GM18873 (cell line): ENCODE measurements at regions not wholly inside any gene's neighbourhood (a gene's known extent, or its start where the extent isn't known, plus 50 kb on each side); places are given as distances from the start of the nearest gene placed in this dataset.

ENCODE experiments used
- ATAC-seq: cut with Tn5 transposase; IDR thresholded peaks from one replicate; pipeline ENCODE4 v1.9.1; 2021; ENCODE audit warnings: mild to moderate bottlenecking, moderate library complexity, moderate number of reproducible peaks; ENCODE audit not compliant: unreplicated experiment, low FRiP score

- no peak for ATAC-seq
These were observed 2371.1 kb downstream of the MAT2B start for GRCh38 chr5:165876538-165876937.

DNA sequence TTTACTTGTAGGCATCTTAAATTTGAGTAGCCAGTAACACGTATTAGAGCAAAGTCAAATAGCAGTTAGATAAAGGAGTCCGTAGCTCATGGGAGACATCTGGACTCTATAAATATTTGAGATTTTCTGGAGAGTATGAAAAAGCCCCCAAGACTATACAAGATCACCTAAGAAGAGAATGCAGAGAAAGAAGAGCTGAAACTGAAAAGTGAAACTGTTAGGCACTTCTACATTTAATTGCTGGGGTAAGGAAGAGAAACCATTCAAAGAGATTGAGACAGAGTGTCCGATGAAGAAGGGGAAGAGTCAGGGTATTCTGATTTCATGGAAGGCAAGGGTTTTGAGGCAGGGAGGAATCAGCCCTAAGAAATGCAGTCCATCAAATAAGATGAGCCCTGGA lies 2372.1 kb downstream of the MAT2B start:
- no peak for ATAC-seq

DNA sequence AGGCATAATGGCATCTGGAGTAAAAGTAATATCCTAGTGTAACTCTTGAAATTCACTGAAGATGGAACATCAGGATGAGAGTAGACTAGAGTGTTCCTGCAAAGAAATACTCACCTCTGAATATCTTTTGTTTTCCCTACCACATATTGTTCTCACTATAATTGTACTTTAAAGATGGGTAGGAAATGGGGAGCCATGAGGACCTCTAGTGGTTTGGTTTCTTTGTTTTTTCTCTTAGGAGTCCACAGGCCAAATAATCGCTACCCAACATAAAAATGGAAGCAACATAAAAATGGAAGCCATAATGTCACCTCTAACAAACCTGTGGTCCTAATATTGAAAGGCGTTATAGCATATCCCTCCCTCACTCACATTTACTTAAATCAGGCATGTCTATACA lies 2375.8 kb downstream of the MAT2B start:
- ATAC-seq: no peak

- ATAC-seq: no peak
These were observed 2376.7 kb downstream of the MAT2B start for GRCh38 chr5:165882099-165882498.

GRCh38 chr5:165885623-165886350 lies 2380.4 kb downstream of the MAT2B start:
- no peak for ATAC-seq

- ATAC-seq: no peak
These were observed 2381.7 kb downstream of the MAT2B start for GRCh38 chr5:165887147-165887546.

- ATAC-seq: no peak
These were observed 2387.0 kb downstream of the MAT2B start for GRCh38 chr5:165892383-165892782.

DNA sequence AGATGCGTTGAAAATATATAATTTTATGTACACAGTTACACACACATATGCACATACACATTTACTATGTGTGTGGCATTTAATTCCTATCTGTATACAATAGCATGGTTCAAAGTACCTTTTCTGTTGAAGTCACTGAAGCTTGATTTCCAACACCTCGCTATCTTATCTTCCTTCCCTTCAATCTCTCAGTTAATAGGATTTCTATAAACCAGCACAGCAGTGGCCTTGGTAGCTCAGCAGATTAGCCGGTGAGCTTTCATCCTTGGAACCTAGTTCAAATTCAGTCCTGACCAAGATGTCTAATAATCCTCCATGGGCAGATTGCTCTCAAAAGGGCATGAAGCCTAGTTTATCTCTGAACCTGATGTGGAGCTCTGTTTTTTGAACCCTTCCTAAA lies 2389.5 kb downstream of the MAT2B start:
- no peak for ATAC-seq

DNA sequence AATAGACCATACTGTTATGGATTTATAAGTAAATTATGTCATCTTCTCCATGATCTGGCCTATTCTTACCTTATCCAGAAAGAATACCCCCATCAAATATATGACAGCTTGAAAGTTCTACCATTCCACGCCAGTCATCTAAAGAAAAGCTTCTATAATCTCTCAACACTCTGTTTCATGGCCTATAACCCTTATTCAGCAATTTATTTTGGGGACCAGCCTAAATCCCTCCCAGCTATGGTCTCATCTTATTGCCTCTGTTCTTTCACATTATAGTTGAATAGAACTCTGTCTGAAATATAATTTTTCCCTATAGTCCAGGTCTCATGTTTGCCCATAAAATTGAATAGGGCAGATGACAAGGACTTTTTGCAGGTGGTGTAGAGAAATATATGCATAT lies 2387.6 kb upstream of the WWC1 start:
- ATAC-seq: no peak

DNA sequence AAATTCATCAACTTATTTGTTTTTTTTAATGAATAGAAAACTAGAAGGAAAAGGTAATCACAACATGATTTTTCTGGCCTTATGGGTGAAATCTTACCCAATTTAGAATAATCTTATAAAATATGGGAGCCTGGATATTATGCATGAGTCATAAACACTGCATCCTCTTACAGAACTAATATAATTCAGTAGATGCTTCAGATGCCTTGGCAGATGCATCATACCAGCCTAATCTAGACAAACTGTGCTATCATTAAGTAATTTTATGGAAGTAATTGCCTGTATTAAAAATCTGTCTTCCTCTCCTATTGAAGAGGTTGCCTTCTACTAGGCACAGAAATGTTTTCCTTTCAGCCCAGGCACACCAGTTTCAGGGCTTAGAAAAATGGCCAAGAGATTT lies 2384.6 kb upstream of the WWC1 start:
- no peak for ATAC-seq

DNA sequence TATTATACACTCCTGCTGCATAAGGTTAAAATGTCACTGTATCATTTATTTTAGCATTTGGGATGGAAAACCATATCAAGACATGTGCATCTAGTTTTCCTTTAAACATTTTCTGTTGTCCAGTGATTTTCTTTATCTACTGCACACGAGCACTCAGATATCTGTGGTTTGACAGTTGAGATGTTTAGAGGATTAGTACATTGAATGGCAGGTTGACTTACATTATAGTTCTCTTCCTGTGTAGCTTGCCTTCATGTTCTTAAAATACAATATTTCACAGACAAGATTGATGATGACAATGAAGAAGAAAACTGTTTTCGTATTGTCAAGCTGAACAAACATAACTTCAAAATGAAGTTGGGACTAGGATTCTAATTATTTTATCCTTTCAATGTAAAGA lies 2378.4 kb upstream of the WWC1 start:
- ATAC-seq: no peak

DNA sequence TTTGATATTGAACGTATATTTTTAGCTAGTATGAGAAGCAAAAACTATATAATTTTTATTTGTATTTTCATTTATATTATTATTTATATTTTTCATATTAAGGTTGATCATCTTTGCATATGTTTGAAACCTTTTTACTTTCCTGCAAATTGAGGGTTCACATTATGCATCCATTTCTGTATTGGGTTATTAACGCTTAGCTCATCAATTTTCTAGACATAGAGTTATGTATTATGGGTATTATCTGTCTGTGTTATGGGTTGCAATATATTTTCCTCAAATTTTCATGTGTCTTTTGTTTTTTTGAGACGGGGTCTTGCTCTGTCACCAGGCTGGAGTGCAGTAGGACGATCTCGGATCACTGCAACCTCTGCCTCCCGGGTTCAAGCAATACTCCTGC lies 2377.0 kb upstream of the WWC1 start:
- ATAC-seq: no peak

DNA sequence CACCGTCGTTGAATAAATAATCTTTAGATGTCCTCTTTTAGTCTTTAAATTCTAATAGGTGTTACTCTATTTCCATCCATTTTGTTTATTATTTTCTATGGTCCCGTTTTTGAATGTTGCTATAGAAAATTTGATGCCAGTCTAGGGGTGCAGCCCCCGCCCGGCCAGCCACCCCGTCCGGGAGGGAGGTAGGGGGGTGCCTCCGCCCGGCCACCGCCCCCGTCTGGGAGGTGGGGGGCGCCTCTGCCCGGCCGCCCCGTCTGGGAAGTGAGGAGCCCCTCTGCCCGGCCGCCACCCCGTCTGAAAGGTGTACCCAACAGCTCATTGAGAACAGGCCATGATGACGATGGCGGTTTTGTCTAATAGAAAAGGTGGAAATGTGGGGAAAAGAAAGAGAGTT lies 2372.2 kb upstream of the WWC1 start:
- no peak for ATAC-seq

DNA sequence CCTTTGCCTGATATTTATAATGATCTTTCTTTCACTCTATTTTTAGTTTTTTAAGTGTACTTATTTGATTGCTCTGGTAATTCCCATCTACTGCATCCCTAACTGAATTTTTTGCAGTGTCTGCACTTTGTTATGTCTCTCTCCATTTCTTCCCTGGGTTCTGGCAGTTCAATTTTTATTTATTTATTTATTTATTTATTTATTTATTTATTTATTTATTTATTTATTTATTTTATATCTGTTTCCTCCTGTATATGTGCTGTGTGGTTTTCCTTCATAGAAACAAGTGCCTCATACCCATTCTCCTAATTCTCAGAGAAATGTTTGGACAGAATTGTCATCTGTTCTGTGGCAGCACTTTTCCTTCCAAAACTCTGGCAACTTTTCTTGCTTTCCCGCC lies 2370.8 kb upstream of the WWC1 start:
- ATAC-seq: no peak

- no peak for ATAC-seq
These were observed 2362.5 kb upstream of the WWC1 start for GRCh38 chr5:165928971-165929370.

DNA sequence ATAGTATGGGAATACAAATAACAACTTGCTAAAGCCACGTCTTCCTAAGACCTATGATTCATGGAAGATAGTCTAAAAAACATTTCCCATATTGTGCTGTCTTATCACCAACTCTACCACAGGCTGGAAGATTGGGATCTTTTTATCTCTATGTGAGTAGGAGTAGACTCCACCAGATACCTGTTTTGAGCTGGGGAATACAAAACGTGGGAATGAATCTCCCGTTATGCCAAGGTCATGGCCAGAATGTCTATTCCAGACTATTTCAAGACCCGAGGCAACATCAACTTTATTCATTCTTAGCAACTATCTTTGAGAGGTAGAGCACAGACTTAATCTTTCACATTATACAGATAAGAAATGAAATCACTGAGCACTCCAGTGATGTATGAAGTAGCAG lies 2350.9 kb upstream of the WWC1 start:
- ATAC-seq: no peak

GRCh38 chr5:165956854-165957253 lies 2334.6 kb upstream of the WWC1 start:
- no peak for ATAC-seq

DNA sequence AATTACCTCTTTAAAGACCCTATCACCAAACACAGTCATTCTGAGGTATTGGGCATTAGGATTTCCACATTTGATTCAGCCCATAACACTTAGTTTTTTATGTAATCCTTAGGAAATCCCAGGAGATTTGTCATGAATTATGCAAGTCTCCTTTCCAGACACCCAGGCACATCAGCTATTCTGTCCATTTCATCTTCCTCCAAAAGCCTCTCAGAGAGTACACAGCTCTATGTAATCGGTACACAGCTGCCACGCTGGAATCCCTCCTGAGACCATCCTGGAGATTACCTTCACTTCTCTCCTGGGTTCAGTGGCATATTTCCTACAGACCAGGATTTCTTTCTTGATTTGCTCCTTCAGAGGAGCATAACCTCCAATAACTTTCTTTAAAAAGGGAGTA lies 2309.8 kb upstream of the WWC1 start:
- ATAC-seq: no peak

DNA sequence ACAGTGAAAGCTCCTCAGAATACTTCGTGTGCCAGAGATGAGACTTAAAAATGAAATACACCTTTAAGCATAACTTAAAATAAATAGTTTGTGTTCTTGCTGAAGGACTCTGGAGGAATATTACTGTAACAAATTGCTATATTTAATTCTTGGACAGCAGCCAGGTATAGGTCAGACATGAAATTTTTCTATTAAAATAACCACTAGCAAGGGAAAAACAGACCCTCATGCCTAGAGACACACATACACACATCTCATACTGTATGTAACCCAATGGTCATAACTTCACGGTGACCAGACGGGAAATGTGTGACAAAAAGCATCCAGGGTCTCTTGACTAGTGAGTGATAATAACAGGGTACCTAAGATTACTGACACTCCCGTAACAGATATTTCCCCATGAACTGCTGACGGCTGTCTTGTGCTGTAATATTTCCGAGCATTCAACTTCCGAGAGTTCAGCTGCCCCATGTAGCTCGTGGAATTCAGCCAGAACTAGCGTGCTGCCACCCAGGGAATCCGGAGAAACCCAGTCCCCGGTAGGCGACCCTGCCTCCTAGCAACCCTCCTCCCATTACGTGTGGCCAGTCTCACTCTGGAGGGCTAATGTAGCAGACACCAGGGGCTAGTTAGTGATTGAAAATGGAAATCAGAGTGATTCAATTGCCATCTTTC lies 2295.1 kb upstream of the WWC1 start:
- ATAC-seq: no peak

DNA sequence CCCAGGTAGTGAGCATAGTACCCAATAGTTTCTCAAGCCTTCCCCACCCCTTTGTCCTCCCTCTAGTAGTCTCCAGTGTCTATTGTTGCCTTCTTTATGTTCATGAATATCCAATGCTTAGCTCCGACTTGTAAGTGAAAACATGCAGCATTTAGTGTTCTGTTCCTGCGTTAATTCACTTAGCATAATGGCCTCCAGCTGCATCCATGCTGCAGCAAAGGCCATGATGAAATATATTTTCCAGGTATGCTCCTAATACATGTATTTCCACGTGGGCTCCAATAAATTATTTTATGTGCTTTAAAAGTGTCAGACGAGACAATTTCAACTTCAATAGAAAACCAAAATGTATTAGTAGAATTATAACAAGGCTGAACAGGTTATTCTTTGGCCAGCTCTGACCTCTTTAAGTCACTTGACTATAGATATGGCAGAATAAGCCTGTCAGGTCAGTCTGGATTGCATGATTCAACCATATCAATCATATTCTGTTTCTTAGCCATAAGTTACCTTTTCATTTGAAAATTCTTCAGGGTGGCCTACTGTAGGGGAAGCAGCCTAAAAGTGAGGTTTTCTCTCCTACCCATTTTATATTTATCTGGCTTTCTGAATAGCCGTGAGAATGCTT lies 2291.6 kb upstream of the WWC1 start:
- ATAC-seq: no peak

DNA sequence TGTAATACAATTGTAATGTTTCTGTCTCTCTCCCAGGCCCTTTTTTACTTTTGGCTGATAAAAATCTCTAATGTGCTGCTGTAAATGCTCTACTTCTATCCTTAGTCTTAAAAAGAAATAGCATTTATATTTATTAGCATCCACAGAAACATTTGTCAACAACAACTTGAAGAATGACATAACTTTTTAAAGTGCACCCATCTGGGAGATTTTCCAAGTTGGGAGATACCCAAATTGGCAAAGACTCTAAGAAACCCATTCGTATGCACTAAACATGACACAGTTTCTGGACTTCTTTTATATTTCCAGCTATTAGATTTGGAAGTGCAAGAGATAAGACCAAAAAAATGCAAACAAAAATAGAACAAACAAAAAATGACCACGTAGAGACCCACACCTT lies 2287.4 kb upstream of the WWC1 start:
- no peak for ATAC-seq

DNA sequence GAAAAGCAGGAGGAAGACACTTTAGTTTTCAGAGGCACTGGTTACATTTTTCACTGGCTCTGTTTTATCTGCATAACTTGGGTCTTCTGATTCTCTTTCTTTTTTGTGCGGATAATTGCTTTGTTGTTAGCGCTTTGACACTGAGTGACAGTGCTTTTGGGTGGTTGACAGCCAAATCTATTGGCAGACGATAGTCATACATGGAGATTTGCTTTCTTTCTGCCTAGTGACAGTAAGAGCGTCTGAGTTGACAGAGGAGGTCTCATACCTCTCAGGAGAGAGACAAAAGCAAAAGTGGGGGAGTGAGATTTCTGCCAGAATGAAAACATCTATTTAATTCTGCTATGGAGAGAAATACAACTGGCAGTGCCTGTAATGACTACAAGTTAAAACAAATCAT lies 2278.0 kb upstream of the WWC1 start:
- no peak for ATAC-seq
